Immature natural killer cell (primary cell): ENCODE measurements at regions not wholly inside any gene's neighbourhood (a gene's known extent, or its start where the extent isn't known, plus 50 kb on each side); places are given as distances from the start of the nearest gene placed in this dataset.

ENCODE experiments used
- DNase-seq, 3 donors: peaks; one replicate each; pipeline ENCODE4 v3.0.0; 2022; ENCODE audit warnings: mixed read lengths in 1 of 3
- H3K27ac Mint-ChIP-seq, 6 donors: one replicate each; pipeline ENCODE4 v1.8.0; 2020; ENCODE audit warnings: mixed read lengths in 6 of 6, mild to moderate bottlenecking in 5 of 6, inconsistent platforms in 4 of 6, moderate library complexity in 3 of 6
- H3K27me3 Mint-ChIP-seq, 3 donors: one replicate each; pipeline ENCODE4 v1.8.0; 2020 to 2021; ENCODE audit warnings: low read depth in 3 of 3, mild to moderate bottlenecking in 3 of 3, mixed read lengths in 3 of 3, moderate library complexity in 3 of 3, inconsistent platforms in 1 of 3
- H3K36me3 Mint-ChIP-seq, 3 donors: one replicate each; pipeline ENCODE4 v1.8.0; 2020; ENCODE audit warnings: mixed read lengths in 3 of 3, inconsistent platforms in 2 of 3, mild to moderate bottlenecking in 2 of 3
- H3K4me1 Mint-ChIP-seq, 2 donors: one replicate each; pipeline ENCODE4 v1.8.0; 2020; ENCODE audit warnings: inconsistent platforms in 2 of 2, mild to moderate bottlenecking in 2 of 2, mixed read lengths in 2 of 2, moderate library complexity in 1 of 2
- H3K4me3 Mint-ChIP-seq, 5 donors: one replicate each; pipeline ENCODE4 v1.8.0; 2020; ENCODE audit warnings: mild to moderate bottlenecking in 5 of 5, mixed read lengths in 5 of 5, inconsistent platforms in 3 of 5, moderate library complexity in 3 of 5
- H3K9me3 Mint-ChIP-seq, 6 donors: one replicate each; pipeline ENCODE4 v1.8.0; 2020; ENCODE audit warnings: mild to moderate bottlenecking in 6 of 6, mixed read lengths in 6 of 6, inconsistent platforms in 4 of 6, moderate library complexity in 3 of 6

DNA sequence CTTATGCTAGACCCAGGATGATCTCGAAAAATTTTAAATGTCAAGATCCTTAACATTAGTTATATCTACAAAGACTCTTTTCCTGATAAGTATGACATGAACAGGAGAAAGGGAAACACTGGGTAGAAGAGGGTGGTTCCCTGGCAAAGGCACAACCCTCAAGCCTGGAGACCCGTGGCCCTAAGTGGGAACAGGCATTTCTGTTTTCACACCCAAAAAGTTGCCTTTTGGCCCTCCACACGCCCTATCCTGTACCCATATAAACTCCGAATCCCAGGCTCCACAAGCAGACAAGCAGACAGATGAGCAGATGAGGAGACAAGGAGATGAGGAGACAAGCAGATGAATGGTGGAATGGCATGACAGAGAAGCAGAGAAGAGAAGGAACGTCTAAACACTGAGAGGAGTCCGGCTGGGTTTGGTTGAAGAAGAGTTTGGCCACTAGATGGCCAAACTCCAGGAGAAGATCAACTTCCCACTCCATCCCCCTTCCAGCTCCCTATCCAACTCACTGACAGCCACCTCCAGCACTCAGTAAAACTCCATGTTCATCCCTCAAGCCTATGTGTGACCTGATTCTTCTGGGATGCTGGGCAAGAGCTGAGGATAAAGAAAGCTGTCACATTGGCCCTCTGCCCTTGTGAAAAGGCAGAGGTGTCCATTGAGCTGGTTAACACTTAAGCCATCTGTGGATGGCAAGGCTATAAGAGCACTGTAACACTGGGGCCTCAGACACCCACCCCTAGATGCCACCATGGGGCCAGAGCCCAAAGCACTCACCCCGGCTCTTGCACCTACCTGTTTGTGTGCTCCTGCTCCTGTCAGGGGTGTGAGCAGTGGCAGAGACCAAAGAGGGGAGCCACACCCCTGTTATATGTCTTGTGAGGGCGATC lies 139.6 kb upstream of the FAM20A start:
- peaks cover 3 to 13% (median 5%) of the 10 kb centered on the region in 3 donors for H3K27me3 Mint-ChIP-seq
- H3K27ac Mint-ChIP-seq, result no peak overlapping the region
- H3K9me3 Mint-ChIP-seq, result peaks cover 0 to 2% (median 0%) of the 10 kb centered on the region in 6 donors
- DNase-seq, result no peak
- no peaks in the 10 kb centered on the region for H3K36me3 Mint-ChIP-seq
- no peak overlapping the region for H3K4me3 Mint-ChIP-seq
- no peaks in the 10 kb centered on the region for H3K4me1 Mint-ChIP-seq

DNA sequence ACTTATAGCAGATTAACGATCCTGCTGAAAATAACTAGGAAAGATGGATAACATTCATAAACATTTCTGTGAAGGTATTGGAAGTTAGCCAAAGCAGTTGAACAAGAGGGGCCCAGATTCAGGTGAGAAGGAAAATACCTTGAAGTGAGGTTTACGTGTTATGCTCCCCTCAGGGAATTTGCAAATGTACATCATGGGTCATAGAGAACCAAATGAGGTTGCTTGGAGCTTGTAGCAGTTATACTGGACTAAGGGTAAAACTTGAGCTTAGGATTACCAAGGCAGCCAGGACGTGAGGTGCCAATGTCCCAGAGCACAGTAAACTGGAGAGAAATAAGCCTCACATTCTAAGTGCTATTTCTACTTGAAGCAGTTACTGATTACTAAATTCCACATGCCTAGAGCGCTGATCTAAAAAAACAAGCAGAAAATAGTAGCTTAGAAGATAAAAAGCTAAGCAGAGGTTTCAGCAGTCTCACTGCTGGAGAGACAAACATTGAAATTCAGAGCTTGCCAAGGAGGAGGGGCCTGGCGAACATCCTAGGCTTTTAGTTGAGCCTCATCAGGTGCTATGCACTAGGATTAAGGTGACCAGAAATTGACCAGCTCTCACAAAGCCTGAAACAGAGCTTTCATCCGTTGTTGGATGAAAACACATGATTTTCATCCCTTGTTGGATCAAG lies 136.7 kb upstream of the FAM20A start:
- Mint-ChIP-seq H3K4me3 (no peak overlapping the region), H3K4me1 (no peaks in the 10 kb centered on the region), H3K36me3 (no peaks in the 10 kb centered on the region), H3K9me3 (peaks cover 0 to 2% (median 0%) of the 10 kb centered on the region in 6 donors), H3K27ac (no peak overlapping the region), H3K27me3 (peaks cover 3 to 4% (median 4%) of the 10 kb centered on the region in 3 donors)
- DNase-seq, result no peak

DNA sequence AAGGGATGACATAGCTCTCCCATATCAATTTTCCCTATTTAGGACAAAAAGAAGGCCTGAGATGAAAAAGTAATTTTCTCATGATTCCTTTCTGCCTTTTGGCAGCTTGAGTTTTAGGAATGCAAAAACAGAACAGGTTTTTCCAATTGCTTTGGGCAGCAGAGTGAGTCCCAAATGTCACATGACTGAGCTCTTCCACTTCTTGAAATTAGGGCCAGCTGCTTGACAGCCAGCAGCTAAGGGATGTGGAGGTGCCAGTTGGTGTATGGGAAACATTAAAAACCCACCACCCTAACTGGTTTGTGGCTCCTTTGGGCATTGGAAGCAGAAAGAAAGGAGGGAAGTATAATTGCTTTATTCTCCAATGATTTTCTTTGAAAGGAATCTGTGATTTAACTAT lies 133.8 kb upstream of the FAM20A start:
- Mint-ChIP-seq H3K9me3 (peaks cover 0 to 3% (median 0%) of the 10 kb centered on the region in 6 donors), H3K4me1 (no peaks in the 10 kb centered on the region), H3K27ac (no peak overlapping the region), H3K27me3 (peaks cover 2 to 3% (median 2%) of the 10 kb centered on the region in 3 donors), H3K36me3 (no peaks in the 10 kb centered on the region), H3K4me3 (no peak overlapping the region)
- no peak for DNase-seq

DNA sequence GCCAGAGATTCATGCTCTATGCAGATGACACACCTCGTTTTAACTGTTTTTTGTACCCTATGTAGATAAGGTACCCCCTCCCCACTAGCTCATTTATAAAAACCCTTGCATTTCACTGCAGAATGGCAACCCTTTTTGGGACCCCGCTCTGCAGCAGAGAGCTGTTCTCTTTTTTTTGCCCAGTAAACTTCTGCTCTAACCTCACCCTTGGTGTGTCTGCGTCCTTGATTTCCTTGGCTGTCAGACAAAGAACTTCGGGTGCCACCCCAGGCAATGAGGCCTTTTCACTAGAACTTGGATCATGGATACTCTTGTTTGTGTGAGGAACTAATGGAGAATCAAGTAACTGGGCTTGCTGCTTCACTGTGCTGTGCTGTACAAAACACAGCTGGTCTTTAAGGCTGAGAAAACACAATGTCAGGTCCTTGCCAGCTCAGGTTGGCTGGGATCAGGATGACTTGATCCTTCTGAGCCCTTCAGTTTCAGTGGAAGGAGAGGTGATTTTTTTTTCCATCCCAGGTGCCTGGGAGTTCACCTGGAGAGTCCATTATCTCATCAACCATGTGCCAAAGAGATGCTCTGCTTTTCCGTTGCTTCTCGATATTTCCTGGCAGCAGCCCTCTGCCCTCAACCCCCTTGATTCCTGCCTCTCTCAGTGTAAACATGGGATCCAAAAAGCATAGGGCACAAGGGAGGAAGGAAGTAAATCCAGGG lies 133.2 kb upstream of the FAM20A start:
- H3K27ac Mint-ChIP-seq, result no peak overlapping the region
- no peaks in the 10 kb centered on the region for H3K36me3 Mint-ChIP-seq
- H3K9me3 Mint-ChIP-seq, result peaks cover 0 to 3% (median 0%) of the 10 kb centered on the region in 6 donors
- DNase-seq, result no peak
- H3K4me3 Mint-ChIP-seq, result no peak overlapping the region
- H3K4me1 Mint-ChIP-seq, result no peaks in the 10 kb centered on the region
- H3K27me3 Mint-ChIP-seq, result peaks cover 2 to 3% (median 2%) of the 10 kb centered on the region in 3 donors

DNA sequence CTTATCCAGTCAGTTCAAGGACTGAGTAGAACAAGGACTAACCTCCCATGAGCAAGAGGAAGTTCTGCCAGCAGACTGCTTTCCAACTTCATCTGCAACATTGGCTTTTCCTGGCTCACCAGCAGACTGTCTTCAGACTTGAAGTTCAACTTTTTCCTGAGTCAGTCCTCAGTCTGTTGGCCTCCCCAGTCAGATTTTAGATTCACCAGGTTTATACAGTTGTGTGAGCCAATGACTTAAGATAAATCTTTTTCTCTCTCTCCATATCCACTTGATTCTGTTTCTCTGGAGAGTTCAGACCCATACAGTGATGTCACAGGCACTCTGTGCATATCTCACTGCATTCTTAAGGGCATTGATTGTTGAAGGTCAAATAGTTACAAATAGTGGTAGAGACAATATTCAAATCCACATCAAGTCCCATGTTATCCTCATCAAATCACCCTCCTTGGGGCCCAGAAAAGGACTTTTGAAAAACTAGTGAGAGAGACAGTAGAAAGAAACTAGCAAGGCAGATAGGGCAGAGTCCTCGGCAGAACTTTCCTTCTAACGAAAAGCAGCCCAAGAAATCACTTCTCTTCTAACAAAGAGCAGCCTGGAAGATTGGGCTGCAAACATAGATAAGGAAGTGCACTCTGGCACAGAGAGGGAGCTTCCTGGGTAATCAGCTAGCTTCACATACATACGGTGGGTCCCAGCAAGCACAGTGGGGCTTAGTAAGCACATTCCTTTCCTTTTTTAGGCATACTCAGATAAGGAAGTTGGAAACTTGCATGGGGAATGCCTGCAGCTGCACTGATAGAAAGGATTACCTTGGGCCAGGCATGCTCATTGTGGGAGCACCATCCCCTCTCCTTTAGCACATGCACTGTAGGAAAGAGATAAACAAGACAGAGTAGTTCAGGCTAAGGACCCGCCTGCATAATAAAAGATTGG lies 132.3 kb upstream of the FAM20A start:
- no peaks in the 10 kb centered on the region for H3K36me3 Mint-ChIP-seq
- peaks cover 0 to 3% (median 0%) of the 10 kb centered on the region in 6 donors for H3K9me3 Mint-ChIP-seq
- no peak overlapping the region for H3K4me3 Mint-ChIP-seq
- H3K27ac Mint-ChIP-seq, result no peak overlapping the region
- no peaks in the 10 kb centered on the region for H3K4me1 Mint-ChIP-seq
- peaks cover 2 to 3% (median 2%) of the 10 kb centered on the region in 3 donors for H3K27me3 Mint-ChIP-seq
- DNase-seq, result no peak

DNA sequence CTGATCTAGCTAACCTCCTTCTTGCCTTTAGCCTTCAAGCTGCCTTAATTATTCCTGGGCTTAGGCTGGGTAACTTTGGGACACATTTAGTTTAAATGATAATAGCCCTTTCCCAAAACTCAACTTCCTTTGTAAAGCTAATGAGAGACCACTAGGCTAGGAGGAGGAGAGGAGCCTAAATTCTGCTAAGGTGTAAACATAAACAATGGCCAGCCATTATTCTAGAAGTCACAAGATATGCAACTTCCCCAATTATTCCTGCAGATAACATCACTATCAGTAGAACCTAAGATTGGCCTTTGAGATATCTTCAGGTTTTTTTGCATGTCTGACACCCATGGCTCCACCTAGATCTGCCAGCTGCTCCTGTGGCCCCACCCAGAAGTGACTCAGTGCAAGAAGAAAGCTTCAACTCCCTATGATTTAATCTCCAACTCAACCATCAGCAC lies 131.2 kb upstream of the FAM20A start:
- Mint-ChIP-seq H3K4me3 (no peak overlapping the region), H3K4me1 (no peaks in the 10 kb centered on the region), H3K9me3 (peaks cover 0 to 3% (median 0%) of the 10 kb centered on the region in 6 donors), H3K27ac (no peak overlapping the region), H3K27me3 (peaks cover 2 to 6% (median 3%) of the 10 kb centered on the region in 3 donors), H3K36me3 (no peaks in the 10 kb centered on the region)
- DNase-seq, result no peak

DNA sequence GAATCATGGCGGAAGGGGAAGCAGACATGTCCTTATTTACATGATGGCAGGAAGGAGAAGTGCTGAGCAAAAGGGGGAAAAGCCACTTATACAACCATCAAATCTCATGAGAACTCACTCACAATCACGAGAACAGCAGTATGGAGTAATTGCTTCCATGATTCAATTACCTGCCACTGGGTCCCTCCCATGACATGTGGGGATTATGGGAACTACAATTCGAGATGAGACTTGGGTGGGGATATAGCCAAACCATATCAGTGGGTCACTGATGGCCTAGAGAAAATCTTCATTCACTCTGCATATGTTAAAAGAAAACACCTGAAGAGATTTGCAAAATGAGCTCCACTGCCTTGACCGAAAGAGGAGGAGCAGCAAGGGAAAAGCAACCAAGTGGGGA lies 130.3 kb upstream of the FAM20A start:
- Mint-ChIP-seq H3K4me3 (no peak overlapping the region), H3K4me1 (no peaks in the 10 kb centered on the region), H3K27ac (no peak overlapping the region), H3K27me3 (peaks cover 3 to 6% (median 4%) of the 10 kb centered on the region in 3 donors), H3K9me3 (peaks cover 0 to 3% (median 0%) of the 10 kb centered on the region in 6 donors), H3K36me3 (no peaks in the 10 kb centered on the region)
- DNase-seq, result no peak

DNA sequence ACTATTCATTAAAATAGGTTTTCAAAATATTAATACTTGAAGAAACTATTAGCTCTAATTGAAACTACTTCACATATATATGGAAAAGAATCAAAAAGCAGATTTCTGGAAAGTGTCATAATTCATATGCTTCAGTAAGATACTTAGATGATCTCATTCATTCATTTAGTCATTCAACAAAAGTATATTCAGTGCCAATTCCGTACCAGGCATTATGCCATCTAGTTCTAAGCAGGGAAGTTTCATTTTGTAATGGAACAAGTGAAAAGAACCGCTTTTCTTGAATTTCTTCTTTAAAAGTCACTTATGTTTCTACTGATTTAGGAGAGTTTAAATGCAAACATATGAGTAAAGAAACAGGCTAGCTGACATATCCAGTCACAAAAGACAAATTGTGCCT lies 118.3 kb upstream of the FAM20A start:
- H3K4me1 Mint-ChIP-seq, result no peaks in the 10 kb centered on the region
- H3K9me3 Mint-ChIP-seq, result no peaks in the 10 kb centered on the region
- peaks cover 2 to 10% (median 9%) of the 10 kb centered on the region in 3 donors for H3K27me3 Mint-ChIP-seq
- H3K36me3 Mint-ChIP-seq, result peaks cover 0 to 5% (median 0%) of the 10 kb centered on the region in 3 donors
- H3K27ac Mint-ChIP-seq, result no peak overlapping the region
- no peak for DNase-seq
- H3K4me3 Mint-ChIP-seq, result no peak overlapping the region

DNA sequence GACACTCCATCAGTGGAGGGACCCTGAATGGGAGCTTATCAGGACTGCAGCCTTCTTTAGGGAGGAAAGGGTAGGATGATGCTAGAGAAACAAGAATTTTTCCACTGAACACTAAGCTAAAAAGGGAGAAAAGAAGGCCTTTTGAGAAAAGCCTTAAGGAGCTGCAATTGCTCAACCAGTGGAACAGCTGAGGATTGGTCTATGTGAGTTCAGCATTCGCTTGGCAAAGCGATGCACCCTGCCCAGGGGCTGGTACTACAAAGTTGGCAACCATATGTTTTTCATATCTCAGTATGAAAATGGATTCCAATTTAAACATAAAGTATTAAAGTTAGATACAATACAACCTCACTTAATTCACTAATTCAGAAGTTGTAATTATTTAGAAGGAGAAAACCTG lies 117.8 kb upstream of the FAM20A start:
- DNase-seq, result no peak
- H3K27ac Mint-ChIP-seq, result no peak overlapping the region
- H3K36me3 Mint-ChIP-seq, result peaks cover 0 to 5% (median 0%) of the 10 kb centered on the region in 3 donors
- no peaks in the 10 kb centered on the region for H3K9me3 Mint-ChIP-seq
- H3K4me3 Mint-ChIP-seq, result no peak overlapping the region
- peaks cover 2 to 9% (median 8%) of the 10 kb centered on the region in 3 donors for H3K27me3 Mint-ChIP-seq
- H3K4me1 Mint-ChIP-seq, result no peaks in the 10 kb centered on the region

DNA sequence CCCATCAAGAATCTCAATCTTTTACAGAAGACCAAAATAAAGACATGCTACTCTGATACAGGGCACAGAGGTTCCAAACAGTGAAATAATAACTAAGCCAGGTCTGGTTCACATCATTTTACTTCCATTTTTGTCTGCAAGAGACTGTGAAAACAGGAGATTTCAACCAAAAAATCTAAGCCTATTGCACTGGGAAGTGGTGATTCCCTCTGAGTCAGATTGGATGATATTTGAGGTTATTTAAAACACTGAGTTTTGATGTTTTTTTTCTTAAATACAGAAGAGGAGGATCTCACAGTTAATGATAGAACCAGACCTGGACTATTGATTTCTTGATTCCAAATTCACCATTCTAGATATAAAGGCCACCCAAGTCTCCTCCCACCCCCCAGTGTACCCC lies 117.3 kb upstream of the FAM20A start:
- Mint-ChIP-seq H3K27me3 (peaks cover 2 to 9% (median 8%) of the 10 kb centered on the region in 3 donors), H3K36me3 (peaks cover 0 to 5% (median 0%) of the 10 kb centered on the region in 3 donors), H3K4me1 (no peaks in the 10 kb centered on the region), H3K4me3 (no peak overlapping the region), H3K9me3 (no peaks in the 10 kb centered on the region), H3K27ac (no peak overlapping the region)
- no peak for DNase-seq

DNA sequence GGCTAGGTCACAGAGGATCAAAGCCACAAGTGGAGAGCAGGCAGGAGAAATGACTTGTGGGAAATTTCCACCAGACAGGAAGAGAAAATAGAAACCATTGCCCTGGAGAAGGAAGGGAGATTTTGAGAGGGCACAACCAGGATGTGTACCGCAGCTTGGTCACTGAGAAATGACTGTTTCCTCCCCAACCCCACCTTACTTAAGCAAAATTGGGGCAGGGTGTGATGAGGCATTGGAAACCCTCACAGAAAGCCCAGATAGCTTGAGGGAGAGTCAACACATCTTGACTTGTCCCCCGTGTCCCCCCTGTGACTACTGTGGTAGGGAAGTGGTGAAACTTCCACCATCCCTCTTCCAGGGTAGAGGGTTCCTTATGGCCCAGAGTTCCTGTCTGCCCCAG lies 113.5 kb upstream of the FAM20A start:
- H3K4me3 Mint-ChIP-seq, result no peak overlapping the region
- peaks cover 0 to 5% (median 0%) of the 10 kb centered on the region in 3 donors for H3K36me3 Mint-ChIP-seq
- no peaks in the 10 kb centered on the region for H3K4me1 Mint-ChIP-seq
- no peak overlapping the region for H3K27ac Mint-ChIP-seq
- DNase-seq, result no peak
- no peaks in the 10 kb centered on the region for H3K9me3 Mint-ChIP-seq
- H3K27me3 Mint-ChIP-seq, result peaks cover 6 to 11% (median 6%) of the 10 kb centered on the region in 3 donors

DNA sequence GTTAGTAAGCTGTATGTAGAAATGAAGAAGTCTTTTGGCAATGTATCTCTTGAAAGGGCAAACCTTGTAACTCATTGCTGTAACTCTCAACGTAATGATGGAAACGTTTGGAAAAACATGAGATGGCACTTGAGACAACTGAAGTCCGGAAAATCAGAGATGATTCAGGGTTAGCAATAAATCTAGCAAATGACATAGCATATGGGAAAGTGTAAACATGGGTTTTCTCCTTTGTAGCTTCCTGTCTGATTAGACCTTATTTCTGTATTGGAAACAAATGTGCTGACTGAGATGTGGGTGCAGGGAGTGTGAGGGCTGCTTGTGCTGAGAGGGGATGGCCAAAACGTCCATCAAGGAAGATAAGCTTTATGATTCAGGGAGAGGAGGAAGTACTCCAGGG lies 110.7 kb upstream of the FAM20A start:
- Mint-ChIP-seq H3K36me3 (no peaks in the 10 kb centered on the region), H3K27me3 (peaks cover 3 to 6% (median 5%) of the 10 kb centered on the region in 3 donors), H3K27ac (no peak overlapping the region), H3K4me1 (no peaks in the 10 kb centered on the region), H3K9me3 (no peaks in the 10 kb centered on the region), H3K4me3 (no peak overlapping the region)
- DNase-seq, result no peak

DNA sequence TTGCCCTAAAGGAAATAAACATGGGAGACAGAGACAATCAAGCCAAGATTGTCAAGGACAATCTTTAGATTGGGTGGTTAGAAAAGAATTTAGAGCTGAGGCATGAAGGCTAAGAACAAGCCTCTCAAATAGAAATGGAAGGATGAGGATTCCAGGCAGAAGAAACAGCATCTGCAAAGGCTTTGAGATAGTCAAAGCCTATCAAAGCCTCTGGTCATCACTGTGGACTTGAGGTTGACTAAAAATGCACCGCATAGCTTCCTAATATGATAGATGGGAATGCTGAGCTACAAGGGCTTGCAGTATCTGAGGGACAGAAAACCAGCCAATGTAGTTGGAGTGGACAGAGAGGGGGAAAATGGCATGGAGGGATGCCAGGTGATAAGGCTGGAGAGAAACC lies 109.8 kb upstream of the FAM20A start:
- Mint-ChIP-seq H3K36me3 (no peaks in the 10 kb centered on the region), H3K4me1 (no peaks in the 10 kb centered on the region), H3K9me3 (no peaks in the 10 kb centered on the region), H3K4me3 (no peak overlapping the region), H3K27ac (no peak overlapping the region), H3K27me3 (peaks cover 6 to 8% (median 6%) of the 10 kb centered on the region in 3 donors)
- DNase-seq, result no peak
